ENCODE measurements at regions not wholly inside any gene's neighbourhood (a gene's known extent, or its start where the extent isn't known, plus 50 kb on each side); places are given as distances from the start of the nearest gene placed in this dataset.

GRCh38 chr5:125326150-125326510 is 579.7 kb upstream of the ZNF608 start:
- Histone ChIP-seq H3K79me2 (ENCODE audit: control insufficient read depth, insufficient read depth, low read length) (no peaks in the 10 kb centered on the region), H3K4me1 (ENCODE audit: control insufficient read depth, insufficient read depth, low read length) (no peaks in the 10 kb centered on the region), H3K27me3 (replicated peaks in 1 of 2; ENCODE audit: control insufficient read depth in 2 of 2, insufficient read depth in 2 of 2, low read length in 1 of 2) (no peaks in the 10 kb centered on the region), H3K4me3 (no peak overlapping the region), H3K36me3 (ENCODE audit: control insufficient read depth in 2 of 2, insufficient read depth in 2 of 2, low read length in 1 of 2) (no peaks in the 10 kb centered on the region), H3K4me2 (ENCODE audit: control insufficient read depth, insufficient read depth) (no peak overlapping the region), H3K9me3 (replicated peaks; ENCODE audit: control insufficient read depth, insufficient read depth, low read length) (no peaks in the 10 kb centered on the region), H4K20me1 (ENCODE audit: control insufficient read depth, insufficient read depth) (no peaks in the 10 kb centered on the region), H3K9ac (ENCODE audit: control insufficient read depth, insufficient read depth, low read length) (no peak overlapping the region), H2AFZ (ENCODE audit: control insufficient read depth, low read depth, low read length) (no peak overlapping the region), H3K27ac (ENCODE audit: control insufficient read depth, insufficient read depth) (no peak overlapping the region)
- no peak for DNase-seq (ENCODE audit: low read depth, low spot score)
- no peak for ATAC-seq
- FAIRE-seq = no peak
- SMC1A ChIA-PET (ENCODE audit: uncharacterized antibody, unreplicated experiment) = interaction anchor here (1.2 kb wide), 1 partner anchor 9 kb away, joined by 4 read pairs; no protein-coding TSS in a partner anchor
- CTCF ChIA-PET = interaction anchor here (1.1 to 1.3 kb wide), 2 partner anchors 32 to 507 kb away, joined by 3 read pairs; no protein-coding TSS in a partner anchor
- RAD21 ChIA-PET (ENCODE audit: unreplicated experiment) = interaction anchor here (1.5 kb wide), 1 partner anchor 9 kb away, joined by 4 read pairs; no protein-coding TSS in a partner anchor
- in situ Hi-C loops (cut with MboI) (no loop called here), intact Hi-C loops (cut with micrococcal nuclease; ENCODE audit: unreplicated experiment) (no loop called here)
- TF ChIP-seq CBX5 (IDR thresholded peaks at IDR 0.05; ENCODE audit: low read depth) (no peak), MAX (IDR thresholded peaks at IDR 0.05; ENCODE audit: low read depth, low read length) (no peak), SREBF2 (IDR thresholded peaks at IDR 0.05; ENCODE audit: low read length) (no peak), PKNOX1 (IDR thresholded peaks at IDR 0.05) (no peak), WRNIP1 (IDR thresholded peaks at IDR 0.05; ENCODE audit: borderline replicate concordance, low read depth, low read length) (no peak), ETV6 (conservative IDR thresholded peaks at IDR 0.05 in 1 of 2, IDR thresholded peaks at IDR 0.05 in 1 of 2; ENCODE audit: borderline replicate concordance in 1 of 2, low read depth in 1 of 2) (no peak), CREB1 (IDR thresholded peaks at IDR 0.05; ENCODE audit: low read depth) (no peak), NFYA (IDR thresholded peaks at IDR 0.05; ENCODE audit: borderline replicate concordance, low read depth, low read length) (no peak), MTA2 (IDR thresholded peaks at IDR 0.05; ENCODE audit: low read depth) (no peak), HDAC6 (IDR thresholded peaks at IDR 0.05; ENCODE audit: unreplicated experiment) (no peak), HDGF (IDR thresholded peaks at IDR 0.05) (no peak)
- BruUV-seq (replicated peaks) = no TSS peak
- POLR2A ChIA-PET = no interaction called here

All from GM12878 (cell line).